ENCODE measurements at regions not wholly inside any gene's neighbourhood (a gene's known extent, or its start where the extent isn't known, plus 50 kb on each side); places are given as distances from the start of the nearest gene placed in this dataset.

- Histone ChIP-seq H3K4me3 (ENCODE audit: insufficient read depth, low read depth, low read length) (no peak overlapping the region), H3K27me3 (ENCODE audit: control insufficient read depth, insufficient read depth, low read length, poor library complexity, severe bottlenecking) (no peaks in the 10 kb centered on the region), H3K27ac (ENCODE audit: insufficient read depth, low read depth, low read length, poor library complexity, severe bottlenecking) (no peak overlapping the region), H3K4me1 (ENCODE audit: control insufficient read depth, insufficient read depth, low read length) (peaks cover 6% of the 10 kb centered on the region), H3K36me3 (ENCODE audit: control insufficient read depth, insufficient read depth, low read length) (no peaks in the 10 kb centered on the region), H3K9me3 (ENCODE audit: control insufficient read depth, low read length) (no peaks in the 10 kb centered on the region)
- WGBS, 2 experiments, result 83 to 86% methylated on average over 5 of the region's 5 CpGs
Observed at GRCh38 chr13:24106429-24106828, 54.1 kb upstream of the SPATA13 start.

- Histone ChIP-seq H3K27me3 (ENCODE audit: control insufficient read depth, insufficient read depth, low read length, poor library complexity, severe bottlenecking) (no peaks in the 10 kb centered on the region), H3K27ac (ENCODE audit: insufficient read depth, low read depth, low read length, poor library complexity, severe bottlenecking) (no peak overlapping the region), H3K4me3 (ENCODE audit: insufficient read depth, low read depth, low read length) (no peak overlapping the region), H3K9me3 (ENCODE audit: control insufficient read depth, low read length) (no peaks in the 10 kb centered on the region), H3K4me1 (ENCODE audit: control insufficient read depth, insufficient read depth, low read length) (peaks cover 6% of the 10 kb centered on the region), H3K36me3 (ENCODE audit: control insufficient read depth, insufficient read depth, low read length) (no peaks in the 10 kb centered on the region)
- 80 to 81% methylated on average over 16 of the region's 16 CpGs for WGBS, 2 experiments
Observed at GRCh38 chr13:24107955-24108614, 52.4 kb upstream of the SPATA13 start.

GRCh38 chr13:24108615-24108965, 51.9 kb upstream of the SPATA13 start:
- H3K9me3 ChIP-seq (ENCODE audit: control insufficient read depth, low read length), result no peaks in the 10 kb centered on the region

GRCh38 chr13:24110011-24110410, 50.5 kb upstream of the SPATA13 start:
- Histone ChIP-seq H3K27ac (ENCODE audit: insufficient read depth, low read depth, low read length, poor library complexity, severe bottlenecking) (no peak overlapping the region), H3K4me1 (ENCODE audit: control insufficient read depth, insufficient read depth, low read length) (no peaks in the 10 kb centered on the region), H3K27me3 (ENCODE audit: control insufficient read depth, insufficient read depth, low read length, poor library complexity, severe bottlenecking) (no peaks in the 10 kb centered on the region), H3K4me3 (ENCODE audit: insufficient read depth, low read depth, low read length) (no peak overlapping the region), H3K36me3 (ENCODE audit: control insufficient read depth, insufficient read depth, low read length) (no peaks in the 10 kb centered on the region), H3K9me3 (ENCODE audit: control insufficient read depth, low read length) (no peaks in the 10 kb centered on the region)
- WGBS, 2 experiments, result 92 to 95% methylated on average over 4 of the region's 4 CpGs

More at GRCh38 chr13:24108615-24108965, 51.9 kb upstream of the SPATA13 start:
- Histone ChIP-seq H3K36me3 (ENCODE audit: control insufficient read depth, insufficient read depth, low read length) (no peaks in the 10 kb centered on the region), H3K27me3 (ENCODE audit: control insufficient read depth, insufficient read depth, low read length, poor library complexity, severe bottlenecking) (no peaks in the 10 kb centered on the region), H3K4me1 (ENCODE audit: control insufficient read depth, insufficient read depth, low read length) (peaks cover 6% of the 10 kb centered on the region), H3K4me3 (ENCODE audit: insufficient read depth, low read depth, low read length) (no peak overlapping the region), H3K27ac (ENCODE audit: insufficient read depth, low read depth, low read length, poor library complexity, severe bottlenecking) (no peak overlapping the region)
- 83 to 87% methylated on average over 7 of the region's 7 CpGs for whole genome bisulfite sequencing, 2 experiments
